ENCODE measurements at regions not wholly inside any gene's neighbourhood (a gene's known extent, or its start where the extent isn't known, plus 50 kb on each side); places are given as distances from the start of the nearest gene placed in this dataset.

DNA sequence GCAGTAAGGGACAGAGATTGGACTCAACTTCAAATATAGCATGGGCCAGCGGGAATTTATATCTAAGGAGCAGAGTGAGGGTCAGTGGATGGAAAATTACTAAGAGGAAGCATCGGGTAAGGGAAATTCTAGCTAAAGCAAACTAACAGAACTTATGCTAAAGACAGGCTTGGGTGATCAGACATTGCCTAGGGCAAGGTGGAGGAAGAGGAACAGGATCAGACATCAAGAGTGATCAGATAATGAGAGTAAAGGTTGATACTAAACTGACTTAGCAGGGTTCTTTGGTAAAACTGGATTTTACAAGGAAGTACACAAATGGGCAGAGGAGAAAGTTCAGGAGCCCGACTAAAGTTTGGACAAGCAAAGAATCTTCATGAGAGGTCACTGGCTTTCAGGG is 86.3 kb upstream of the TOM1L1 start:
- TF ChIP-seq, protein P1, sequence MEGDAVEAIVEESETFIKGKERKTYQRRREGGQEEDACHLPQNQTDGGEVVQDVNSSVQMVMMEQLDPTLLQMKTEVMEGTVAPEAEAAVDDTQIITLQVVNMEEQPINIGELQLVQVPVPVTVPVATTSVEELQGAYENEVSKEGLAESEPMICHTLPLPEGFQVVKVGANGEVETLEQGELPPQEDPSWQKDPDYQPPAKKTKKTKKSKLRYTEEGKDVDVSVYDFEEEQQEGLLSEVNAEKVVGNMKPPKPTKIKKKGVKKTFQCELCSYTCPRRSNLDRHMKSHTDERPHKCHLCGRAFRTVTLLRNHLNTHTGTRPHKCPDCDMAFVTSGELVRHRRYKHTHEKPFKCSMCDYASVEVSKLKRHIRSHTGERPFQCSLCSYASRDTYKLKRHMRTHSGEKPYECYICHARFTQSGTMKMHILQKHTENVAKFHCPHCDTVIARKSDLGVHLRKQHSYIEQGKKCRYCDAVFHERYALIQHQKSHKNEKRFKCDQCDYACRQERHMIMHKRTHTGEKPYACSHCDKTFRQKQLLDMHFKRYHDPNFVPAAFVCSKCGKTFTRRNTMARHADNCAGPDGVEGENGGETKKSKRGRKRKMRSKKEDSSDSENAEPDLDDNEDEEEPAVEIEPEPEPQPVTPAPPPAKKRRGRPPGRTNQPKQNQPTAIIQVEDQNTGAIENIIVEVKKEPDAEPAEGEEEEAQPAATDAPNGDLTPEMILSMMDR (IDR thresholded peaks at IDR 0.05): no peak
- TF ChIP-seq POLR2A (IDR thresholded peaks at IDR 0.05) (no peak), POLR2AphosphoS5 (IDR thresholded peaks at IDR 0.05) (no peak)

Measured in prostate gland (tissue), 2 donors.